ENCODE measurements at regions not wholly inside any gene's neighbourhood (a gene's known extent, or its start where the extent isn't known, plus 50 kb on each side); places are given as distances from the start of the nearest gene placed in this dataset.

DNA sequence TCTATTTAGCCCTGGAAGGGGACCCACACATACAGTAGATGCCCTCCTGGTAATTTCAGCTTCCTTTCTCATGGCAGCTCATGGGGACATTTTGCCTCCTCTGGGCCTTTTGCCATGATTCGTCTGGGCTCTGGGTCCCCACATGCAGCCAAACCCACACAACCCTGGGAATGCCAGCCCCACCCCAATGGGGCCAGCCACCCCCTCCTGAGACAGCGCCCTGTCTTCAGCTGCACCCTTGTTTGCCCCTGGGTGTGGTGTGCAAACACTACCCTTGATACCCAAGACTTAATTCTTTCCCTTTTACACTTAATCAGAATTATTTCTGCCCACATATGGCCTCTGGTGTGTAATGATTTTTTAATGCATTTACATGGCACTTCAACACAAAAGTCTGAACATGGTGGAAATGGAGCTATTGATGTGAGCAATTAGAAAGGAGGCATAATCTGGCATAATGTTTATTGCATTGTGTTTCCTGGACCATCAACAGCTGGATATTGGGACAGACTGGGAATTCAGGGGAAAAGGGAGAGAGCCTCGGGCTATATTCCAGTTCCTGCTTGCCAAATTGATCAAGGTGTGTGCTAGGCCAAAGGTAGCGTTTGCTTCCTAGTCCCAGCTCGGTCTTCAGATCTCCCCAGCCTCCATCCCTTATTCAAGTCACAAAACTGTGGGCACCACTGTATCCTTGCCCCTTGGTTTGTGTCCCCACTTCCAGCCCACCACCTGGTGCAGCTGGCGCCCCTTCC lies 85.0 kb upstream of the ANO1 start:
- DNase-seq (ENCODE audit: low read depth in 2 of 2), result no peak

- no peak for DNase-seq (ENCODE audit: low read depth in 2 of 2)
Observed at GRCh38 chr11:69994810-69995209, 83.3 kb upstream of the ANO1 start.

DNA sequence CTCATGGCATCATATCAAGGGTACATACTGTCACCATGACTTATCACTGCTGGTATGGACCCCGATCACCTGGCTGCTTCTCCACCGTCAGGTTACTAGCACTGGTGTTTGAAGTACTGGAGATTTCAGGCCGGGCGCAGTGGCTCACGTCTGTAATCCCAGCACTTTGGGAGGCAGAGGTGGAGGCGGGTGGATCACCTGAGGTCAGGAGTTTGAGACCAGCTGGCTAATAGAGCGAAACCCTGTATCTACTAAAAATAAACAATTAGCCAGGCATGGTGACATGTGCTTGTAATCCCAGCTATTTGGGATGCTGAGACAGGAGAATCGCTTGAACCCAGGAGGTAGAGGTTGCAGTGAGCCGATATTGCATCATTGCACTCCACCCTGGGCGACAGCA lies 82.4 kb upstream of the ANO1 start:
- DNase-seq (ENCODE audit: low read depth in 2 of 2), result no peak

GRCh38 chr11:69996451-69996850 lies 81.7 kb upstream of the ANO1 start:
- no peak for DNase-seq (ENCODE audit: low read depth in 2 of 2)

- no peak for DNase-seq (ENCODE audit: low read depth in 2 of 2)
Observed at GRCh38 chr11:69997352-69997751, 80.8 kb upstream of the ANO1 start.

- no peak for DNase-seq (ENCODE audit: low read depth in 2 of 2)
Observed at GRCh38 chr11:69999721-70000120, 78.4 kb upstream of the ANO1 start.

- no peak for DNase-seq (ENCODE audit: low read depth in 2 of 2)
Observed at GRCh38 chr11:70000228-70000627, 77.9 kb upstream of the ANO1 start.

- no peak for DNase-seq (ENCODE audit: low read depth in 2 of 2)
Observed at GRCh38 chr11:70001246-70001645, 76.9 kb upstream of the ANO1 start.

DNA sequence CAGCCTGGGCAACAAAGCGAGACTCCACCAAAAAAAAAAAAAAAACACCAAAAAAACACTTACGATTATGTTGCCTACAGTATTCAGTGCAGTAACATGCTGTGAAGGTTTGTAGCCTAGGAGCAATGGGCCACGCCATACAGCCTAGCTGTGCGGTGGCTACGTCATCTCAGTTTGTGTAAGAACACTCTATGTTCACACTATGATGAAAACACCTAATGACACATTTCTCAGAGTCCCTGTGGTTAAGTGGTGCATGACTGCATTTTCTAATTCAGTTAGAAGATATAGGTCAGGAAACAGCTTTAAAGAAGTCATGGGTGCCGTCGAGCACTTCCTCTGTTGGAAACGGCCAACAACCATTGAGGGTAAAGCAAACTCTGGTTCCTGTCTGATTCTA lies 75.7 kb upstream of the ANO1 start:
- DNase-seq (ENCODE audit: low read depth in 2 of 2), result no peak

GRCh38 chr11:70005107-70005818 lies 72.9 kb upstream of the ANO1 start:
- no peak for DNase-seq (ENCODE audit: low read depth in 2 of 2)

- DNase-seq (ENCODE audit: low read depth in 2 of 2), result no peak
Observed at GRCh38 chr11:70007796-70008195, 70.3 kb upstream of the ANO1 start.

DNA sequence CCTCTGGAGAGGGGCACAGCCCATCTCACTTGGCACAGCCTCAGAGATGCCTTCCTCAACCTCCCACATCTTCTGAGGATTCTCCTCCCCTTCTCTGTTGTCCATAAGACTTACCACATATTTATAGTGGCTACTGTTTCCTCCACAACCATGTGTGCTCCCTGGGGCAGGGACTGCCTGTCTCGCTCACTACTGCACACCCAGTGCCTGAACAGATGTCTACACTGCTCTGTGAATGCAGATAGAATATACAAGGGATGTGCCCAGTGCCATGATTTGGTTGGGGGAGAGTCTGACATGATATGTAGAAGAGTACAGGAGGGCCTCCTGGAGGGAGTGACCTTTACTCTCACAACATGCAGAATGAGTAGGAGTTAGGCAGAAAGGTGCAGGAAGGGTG lies 67.3 kb upstream of the ANO1 start:
- DNase-seq (ENCODE audit: low read depth in 2 of 2), result no peak

DNA sequence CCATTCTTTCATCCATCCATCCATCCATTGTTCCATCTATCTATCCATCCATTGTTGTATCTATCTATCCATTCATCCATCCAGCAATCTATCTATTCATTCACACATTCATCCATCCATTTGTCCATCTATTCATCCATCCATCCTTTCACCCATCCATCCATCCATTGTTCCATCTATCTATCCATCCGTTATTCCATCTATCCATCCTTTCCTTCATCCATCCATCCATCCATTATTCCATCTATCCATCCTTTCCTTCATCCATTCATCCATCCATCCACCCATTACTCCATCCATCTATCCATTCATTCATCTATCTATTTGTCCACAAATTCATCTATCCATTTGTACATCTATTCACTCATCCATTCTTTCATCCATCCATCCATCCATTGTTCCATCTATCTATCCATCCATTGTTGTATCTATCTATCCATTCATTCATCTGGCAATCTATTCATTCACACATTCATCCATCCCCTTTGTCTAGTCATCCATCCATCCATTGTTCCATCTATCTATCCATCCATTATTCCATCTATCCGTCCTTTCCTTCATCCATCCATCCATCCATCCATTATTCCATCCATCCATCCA lies 65.9 kb upstream of the ANO1 start:
- no peak for DNase-seq (ENCODE audit: low read depth in 2 of 2)

DNA sequence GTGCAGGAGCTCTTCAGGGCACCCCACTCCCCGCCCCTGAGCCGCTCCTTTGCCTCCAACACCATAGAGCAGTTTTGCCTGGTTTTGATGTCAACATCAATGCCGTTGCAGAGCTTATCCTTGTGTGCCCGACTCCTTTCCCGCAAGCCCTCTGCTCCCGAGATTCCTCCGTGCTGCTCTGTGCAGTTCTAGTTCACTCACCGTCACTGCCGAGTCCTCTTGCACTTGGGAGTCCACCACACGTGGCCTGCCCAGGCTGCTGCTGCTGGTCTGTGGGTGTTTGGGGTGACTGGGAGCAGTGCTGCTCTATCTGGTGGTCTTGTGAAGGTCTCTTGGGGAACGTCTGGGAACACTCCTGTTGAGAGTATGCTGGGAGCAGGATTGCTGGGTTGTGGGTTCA lies 63.8 kb upstream of the ANO1 start:
- DNase-seq (ENCODE audit: low read depth in 2 of 2), result no peak

- DNase-seq (ENCODE audit: low read depth in 2 of 2), result no peak
Observed at GRCh38 chr11:70016666-70017367, 61.3 kb upstream of the ANO1 start.

DNA sequence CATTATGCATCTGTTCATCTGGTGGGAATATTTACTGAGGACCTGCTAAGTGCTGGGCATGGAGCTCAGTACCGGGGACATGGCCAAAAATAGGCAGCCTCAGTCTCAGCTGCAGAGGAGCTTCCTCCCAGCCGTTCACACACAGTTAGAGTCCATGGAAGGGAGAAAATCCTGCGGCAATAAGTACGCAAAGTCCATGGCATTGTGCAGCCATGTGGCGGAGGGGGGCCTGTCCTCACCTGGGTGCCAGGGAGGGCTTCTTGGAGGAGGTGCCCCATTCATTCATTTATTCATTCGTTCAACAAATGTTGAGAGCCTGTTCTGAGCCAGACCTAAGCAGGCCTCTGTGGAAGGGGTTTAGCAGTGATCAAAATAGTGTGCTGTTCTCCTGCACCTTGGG lies 59.3 kb upstream of the ANO1 start:
- DNase-seq (ENCODE audit: low read depth in 2 of 2), result no peak

DNA sequence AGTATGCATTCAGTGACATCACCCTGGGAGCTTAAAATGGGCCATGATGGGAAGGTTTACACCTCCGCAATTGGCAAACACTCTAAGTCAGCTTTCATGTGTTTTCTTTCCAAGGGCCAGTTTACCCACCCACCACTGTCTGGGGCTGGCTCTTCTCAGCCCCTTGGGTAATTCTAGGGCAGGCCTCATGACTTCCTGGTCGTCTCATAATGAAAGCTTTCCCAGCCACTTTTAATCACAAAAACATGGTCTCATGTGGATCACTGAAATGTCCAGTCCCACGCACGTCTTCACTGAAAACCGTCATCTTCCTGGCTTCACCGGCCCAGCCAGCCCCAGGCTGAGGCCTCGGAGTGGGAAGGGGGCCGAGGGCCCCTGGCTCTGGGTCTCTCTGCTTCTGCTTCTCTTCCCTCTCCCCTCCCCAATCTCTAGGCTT lies 58.5 kb upstream of the ANO1 start:
- DNase-seq (ENCODE audit: low read depth in 2 of 2), result no peak

GRCh38 chr11:70020336-70021214 lies 57.5 kb upstream of the ANO1 start:
- DNase-seq (ENCODE audit: low read depth in 2 of 2), result no peak

- DNase-seq (ENCODE audit: low read depth in 2 of 2), result no peak
Observed at GRCh38 chr11:70021586-70021985, 56.5 kb upstream of the ANO1 start.

DNA sequence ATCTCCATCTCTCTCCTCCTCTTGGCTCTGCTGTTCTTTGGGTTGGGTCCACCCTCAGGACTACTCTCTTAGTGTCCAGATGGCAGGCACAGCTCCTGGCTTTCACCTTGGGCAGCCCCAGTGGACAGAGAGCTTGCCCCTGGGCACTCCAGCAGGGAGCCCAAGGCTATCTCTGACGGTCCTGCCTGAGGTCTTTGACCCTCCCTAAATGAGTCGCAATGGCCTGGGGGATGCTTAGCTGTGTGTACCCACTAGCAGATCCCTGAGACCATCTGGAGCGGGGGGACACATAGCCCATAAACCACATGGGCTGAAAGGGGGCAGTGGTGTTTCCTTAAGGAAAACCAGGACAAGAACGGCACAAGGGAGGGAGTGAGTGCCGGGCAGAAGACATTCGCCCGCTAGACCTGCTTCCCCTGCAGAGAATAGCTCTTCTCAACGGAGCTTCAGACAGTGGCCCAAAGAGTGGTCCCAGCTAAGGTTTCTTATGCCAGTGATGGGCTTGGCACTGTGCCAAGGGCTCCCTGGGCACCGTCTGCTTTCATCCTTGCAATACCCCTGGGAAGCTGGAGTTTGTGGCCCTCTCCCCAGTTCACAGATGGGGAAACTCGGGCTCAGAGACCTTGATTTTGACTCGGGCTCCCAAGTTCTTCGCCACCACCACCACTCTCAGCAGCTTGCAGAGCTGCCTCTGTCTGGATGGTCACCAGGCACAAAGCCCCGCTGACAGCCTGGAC lies 53.9 kb upstream of the ANO1 start:
- no peak for DNase-seq (ENCODE audit: low read depth in 2 of 2)

GRCh38 chr11:70024773-70025045 lies 53.4 kb upstream of the ANO1 start:
- DNase-seq (ENCODE audit: low read depth in 2 of 2), result no peak
